ENCODE measurements at regions not wholly inside any gene's neighbourhood (a gene's known extent, or its start where the extent isn't known, plus 50 kb on each side); places are given as distances from the start of the nearest gene placed in this dataset.
"Not testable (repeated sequence)": the region's sequence is repeated elsewhere in the genome, so short reads cannot be mapped to it uniquely, and the experiment has no call there.

DNA sequence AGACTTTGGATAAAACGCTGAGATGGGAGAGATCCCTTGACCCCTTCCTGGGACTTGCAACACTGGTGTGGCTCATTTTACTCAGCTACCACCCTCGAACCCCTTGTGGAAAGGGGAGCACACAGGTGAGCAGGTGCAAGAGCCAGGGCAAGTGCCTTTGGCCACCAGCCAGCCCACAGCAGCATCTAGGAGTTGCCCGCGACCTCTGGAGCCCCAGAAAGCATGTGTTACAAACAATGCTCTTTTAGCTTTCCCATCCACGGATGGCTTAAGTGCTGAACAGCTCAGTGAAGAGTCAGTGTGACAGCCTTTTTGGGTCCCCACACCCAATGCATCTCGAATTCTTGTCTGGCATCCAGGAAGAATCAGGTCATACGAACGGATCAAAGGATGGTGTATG, 197.8 kb downstream of the MEMO1 start:
- DNase-seq (ENCODE audit: insufficient read length, low spot score) (no peak), FAIRE-seq (no peak)
- TF ChIP-seq POLR2A (IDR thresholded peaks at IDR 0.05; ENCODE audit: low read depth, low read length) (no peak), TAF1 (IDR thresholded peaks at IDR 0.05; ENCODE audit: low read depth, low read length) (no peak), POU2F2 (IDR thresholded peaks at IDR 0.05; ENCODE audit: low read depth, low read length) (no peak), SPI1 (IDR thresholded peaks at IDR 0.05; ENCODE audit: low read depth, low read length) (no peak), PAX5 (IDR thresholded peaks at IDR 0.05; ENCODE audit: insufficient read depth, low read length, severe bottlenecking) (no peak), POLR2AphosphoS5 (IDR thresholded peaks at IDR 0.05; ENCODE audit: low read depth, low read length) (no peak)

DNA sequence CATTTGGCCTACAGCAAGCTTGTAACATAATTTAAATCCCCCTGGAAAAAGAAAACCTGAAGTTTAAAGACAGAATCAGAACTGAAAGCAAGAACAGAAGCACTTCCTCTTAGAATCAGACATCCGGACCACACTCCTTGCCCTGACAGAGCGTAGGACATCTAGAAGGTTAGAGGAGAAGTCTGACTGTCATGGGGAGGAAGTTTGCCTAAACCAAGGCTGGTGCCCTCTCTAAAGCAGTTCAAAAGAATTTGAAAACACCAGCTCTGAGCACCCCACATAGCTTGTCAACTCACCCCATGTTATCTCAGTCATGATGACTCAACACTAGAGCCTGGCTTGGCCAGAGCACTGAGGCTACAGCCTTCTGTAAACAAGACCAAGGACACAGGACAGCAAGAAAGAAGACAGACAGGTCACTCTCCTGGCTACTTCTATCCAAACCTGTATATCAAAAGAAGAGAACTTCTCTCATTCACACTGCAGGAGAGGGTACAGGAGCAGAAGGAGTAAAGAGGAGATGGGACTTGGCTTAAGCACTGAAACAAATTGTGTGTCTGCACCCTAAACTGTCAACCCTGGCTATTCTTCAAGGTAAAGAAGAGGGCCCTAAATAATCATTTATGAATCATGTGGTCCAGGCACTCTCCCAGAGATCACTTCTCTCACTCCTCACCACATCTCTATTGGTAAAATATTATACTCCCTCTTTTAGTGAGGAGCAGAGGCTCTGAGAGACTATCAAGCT, 198.6 kb downstream of the MEMO1 start:
- DNase-seq (ENCODE audit: insufficient read length, low spot score) = peak; percentile 56
- peak; percentile 97 for FAIRE-seq
- no peak for TF ChIP-seq POLR2A (IDR thresholded peaks at IDR 0.05; ENCODE audit: low read depth, low read length)
- TF ChIP-seq SPI1 (IDR thresholded peaks at IDR 0.05; ENCODE audit: low read depth, low read length) = peak; percentile 96
- TF ChIP-seq POLR2AphosphoS5 (IDR thresholded peaks at IDR 0.05; ENCODE audit: low read depth, low read length) = no peak

DNA sequence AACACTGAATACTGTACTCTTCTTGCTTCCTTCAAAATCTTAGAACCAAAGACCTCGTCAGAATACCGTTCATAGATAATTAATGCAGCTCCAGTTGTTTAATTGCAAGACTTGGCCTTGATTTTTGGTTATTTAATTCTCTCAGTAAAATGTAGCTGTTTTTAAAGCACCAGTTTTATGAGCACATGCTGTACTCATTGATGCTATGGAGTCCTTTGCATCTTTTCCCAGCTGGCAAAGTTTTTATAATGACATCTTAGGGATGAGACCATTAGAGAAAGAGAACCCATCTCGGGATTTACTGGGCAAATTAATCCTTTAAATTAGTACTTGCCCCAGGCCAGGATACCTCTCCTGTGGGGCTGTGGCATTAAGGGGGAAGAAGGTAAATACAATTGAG, 199.3 kb downstream of the MEMO1 start:
- TF ChIP-seq SPI1 (IDR thresholded peaks at IDR 0.05; ENCODE audit: low read depth, low read length) (no peak), POU2F2 (IDR thresholded peaks at IDR 0.05; ENCODE audit: low read depth, low read length) (no peak), POLR2AphosphoS5 (IDR thresholded peaks at IDR 0.05; ENCODE audit: low read depth, low read length) (no peak), POLR2A (IDR thresholded peaks at IDR 0.05; ENCODE audit: low read depth, low read length) (no peak), TAF1 (IDR thresholded peaks at IDR 0.05; ENCODE audit: low read depth, low read length) (no peak)
- no peak for DNase-seq (ENCODE audit: insufficient read length, low spot score)

DNA sequence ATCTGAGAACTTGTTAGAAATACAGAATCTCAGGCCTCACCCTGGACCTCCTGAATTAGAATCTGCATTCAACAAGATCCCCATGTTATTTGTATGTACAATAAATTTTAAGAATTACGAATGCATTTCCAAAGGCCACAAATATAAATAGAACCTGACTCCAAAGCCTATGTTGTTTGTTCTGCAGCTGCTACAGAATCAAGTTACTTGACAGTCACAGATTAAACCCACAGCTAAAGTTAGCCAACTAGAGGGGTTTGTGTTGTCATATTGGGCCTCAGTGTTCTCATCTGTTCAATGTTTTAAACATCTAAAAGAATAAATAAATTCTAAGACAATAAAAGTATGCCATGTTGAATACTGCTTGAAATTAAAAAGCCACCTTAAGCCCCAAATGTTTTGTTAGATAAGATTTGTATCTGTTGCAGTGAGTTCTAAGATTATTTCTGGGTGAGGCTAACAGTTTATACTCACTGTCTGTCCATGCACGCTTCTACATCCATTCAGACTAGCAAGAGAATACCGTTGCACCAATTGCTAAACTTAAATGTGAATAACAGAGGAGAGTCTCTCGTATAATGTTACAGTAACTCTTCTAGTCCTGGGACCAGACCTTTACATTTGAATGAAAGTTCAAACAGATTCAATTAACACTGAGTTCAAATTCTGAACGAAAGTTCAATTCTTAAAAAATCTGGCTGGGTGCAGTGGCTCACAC, 200.4 kb downstream of the MEMO1 start:
- DNase-seq (ENCODE audit: insufficient read length, low spot score) (no peak), FAIRE-seq (no peak)
- no peak for TF ChIP-seq SPI1 (IDR thresholded peaks at IDR 0.05; ENCODE audit: low read depth, low read length)

More for the DNA sequence above, 199.3 kb downstream of the MEMO1 start:
- FAIRE-seq = no peak

DNA sequence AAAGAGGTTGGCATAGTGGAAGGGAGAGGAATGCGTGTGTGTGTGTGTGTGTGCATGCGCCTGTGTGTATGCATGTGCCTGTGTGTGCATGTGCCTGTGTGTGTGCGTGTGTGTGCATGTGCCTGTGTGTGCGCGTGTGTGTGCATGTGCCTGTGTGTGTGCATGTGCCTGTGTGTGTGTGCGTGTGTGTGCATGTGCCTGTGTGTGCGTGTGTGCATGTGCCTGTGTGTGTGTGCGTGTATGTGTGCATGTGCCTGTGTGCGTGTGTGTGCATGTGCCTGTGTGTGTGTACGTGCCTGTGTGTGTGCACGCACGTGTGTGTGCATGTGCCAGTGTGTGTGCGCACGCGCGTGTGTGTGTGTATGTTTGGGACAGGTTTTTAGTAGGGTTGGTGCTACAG, 205.1 kb downstream of the MEMO1 start:
- no peak for TF ChIP-seq TAF1 (IDR thresholded peaks at IDR 0.05; ENCODE audit: low read depth, low read length)
- TF ChIP-seq SPI1 (IDR thresholded peaks at IDR 0.05; ENCODE audit: low read depth, low read length) = no peak
- no peak for DNase-seq (ENCODE audit: insufficient read length, low spot score)
- no peak for FAIRE-seq

DNA sequence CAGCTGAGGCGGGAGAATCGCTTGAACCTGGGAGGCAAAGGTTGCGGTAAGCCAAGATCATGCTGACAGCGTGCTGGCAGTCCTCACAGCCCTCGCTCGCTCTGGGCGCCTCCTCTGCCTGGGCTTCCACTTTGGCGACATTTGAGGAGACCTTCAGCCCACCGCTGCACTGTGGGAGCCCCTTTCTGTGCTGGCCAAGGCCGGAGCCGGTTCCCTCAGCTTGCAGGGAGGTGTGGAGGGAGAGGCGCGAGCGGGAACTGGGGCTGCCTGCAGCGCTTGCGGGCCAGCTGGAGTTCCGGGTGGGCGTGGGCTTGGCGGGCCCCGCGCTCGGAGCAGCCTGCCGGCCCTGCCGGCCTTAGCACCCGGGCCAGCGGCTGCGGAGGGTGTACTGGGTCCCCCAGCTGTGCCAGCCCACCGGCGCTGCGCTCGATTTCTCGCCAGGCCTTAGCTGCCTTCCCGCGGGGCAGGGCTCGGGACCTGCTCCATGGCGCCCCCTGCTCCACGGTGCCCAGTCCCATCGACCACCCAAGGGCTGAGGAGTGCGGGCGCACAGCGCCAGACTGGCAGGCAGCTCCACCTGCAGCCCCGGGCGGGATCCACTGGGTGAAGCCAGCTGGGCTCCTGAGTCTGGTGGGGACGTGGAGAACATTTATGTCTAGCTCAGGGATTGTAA, 207.2 kb downstream of the MEMO1 start:
- DNase-seq (ENCODE audit: insufficient read length, low spot score); FAIRE-seq: not testable (repeated sequence)

DNA sequence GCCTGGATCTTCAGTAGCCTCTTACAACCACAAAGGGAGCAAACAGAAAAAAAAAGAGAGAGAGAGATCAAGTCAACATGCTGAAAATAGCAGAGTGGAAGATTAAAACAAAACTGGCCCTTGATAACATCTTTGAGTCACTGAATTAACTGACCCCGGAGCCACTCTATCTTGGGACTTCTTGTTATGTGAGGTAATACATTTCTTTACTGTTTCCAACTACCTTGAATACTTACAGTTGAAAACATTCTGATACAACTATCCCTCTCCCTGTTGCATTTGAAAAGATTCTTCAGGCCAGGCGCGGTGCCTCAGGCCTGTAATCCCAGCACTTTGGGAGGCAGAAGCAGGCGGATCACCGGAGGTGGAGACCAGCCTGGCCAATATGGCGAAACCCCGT, 208.1 kb downstream of the MEMO1 start:
- FAIRE-seq (no peak), DNase-seq (ENCODE audit: insufficient read length, low spot score) (no peak)
- TF ChIP-seq POU2F2 (IDR thresholded peaks at IDR 0.05; ENCODE audit: low read depth, low read length) (no peak), PAX5 (IDR thresholded peaks at IDR 0.05; ENCODE audit: insufficient read depth, low read length, severe bottlenecking) (no peak), POLR2AphosphoS5 (IDR thresholded peaks at IDR 0.05; ENCODE audit: low read depth, low read length) (no peak), SPI1 (IDR thresholded peaks at IDR 0.05; ENCODE audit: low read depth, low read length) (no peak), TAF1 (IDR thresholded peaks at IDR 0.05; ENCODE audit: low read depth, low read length) (no peak), POLR2A (IDR thresholded peaks at IDR 0.05; ENCODE audit: low read depth, low read length) (no peak)

DNA sequence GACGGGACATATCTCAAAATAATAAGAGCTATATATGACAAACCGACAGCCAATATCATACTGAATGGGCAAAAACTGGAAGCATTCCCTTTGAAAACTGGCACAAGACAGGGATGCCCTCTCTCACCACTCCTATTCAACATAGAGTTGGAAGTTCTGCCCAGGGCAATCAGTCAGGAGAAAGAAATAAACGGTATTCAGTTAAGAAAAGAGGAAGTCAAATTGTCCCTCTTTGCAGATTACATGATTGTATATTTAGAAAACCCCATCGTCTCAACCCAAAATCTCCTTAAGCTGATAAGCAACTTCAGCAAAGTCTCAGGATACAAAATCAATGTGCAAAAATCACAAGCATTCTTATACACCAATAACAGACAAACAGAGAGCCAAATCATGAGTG, 211.5 kb downstream of the MEMO1 start:
- not testable (repeated sequence) for DNase-seq (ENCODE audit: insufficient read length, low spot score); FAIRE-seq

DNA sequence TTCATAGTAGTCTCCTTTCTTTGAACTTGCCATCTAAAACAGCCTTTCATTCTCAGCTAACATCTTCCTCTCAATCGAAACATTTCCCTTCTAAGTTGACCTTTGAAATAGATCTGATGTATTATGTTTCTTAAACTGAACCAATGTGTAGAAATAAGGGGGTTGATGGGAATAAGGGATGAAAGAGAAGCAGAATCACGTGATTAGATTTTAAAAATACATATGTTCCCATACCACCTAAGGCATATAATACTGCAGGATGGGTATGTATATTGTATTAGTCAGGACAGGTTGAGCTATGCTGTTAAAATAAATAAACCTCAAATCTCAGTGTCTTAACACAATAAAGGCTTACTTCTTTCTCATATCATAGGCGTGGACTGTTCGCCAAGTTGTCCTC, 207.5 kb upstream of the SRD5A2 start:
- FAIRE-seq = no peak
- TF ChIP-seq SPI1 (IDR thresholded peaks at IDR 0.05; ENCODE audit: low read depth, low read length) (no peak), POU2F2 (IDR thresholded peaks at IDR 0.05; ENCODE audit: low read depth, low read length) (no peak), POLR2AphosphoS5 (IDR thresholded peaks at IDR 0.05; ENCODE audit: low read depth, low read length) (no peak), PAX5 (IDR thresholded peaks at IDR 0.05; ENCODE audit: insufficient read depth, low read length, severe bottlenecking) (no peak), TAF1 (IDR thresholded peaks at IDR 0.05; ENCODE audit: low read depth, low read length) (no peak), POLR2A (IDR thresholded peaks at IDR 0.05; ENCODE audit: low read depth, low read length) (no peak)
- DNase-seq (ENCODE audit: insufficient read length, low spot score) = no peak

DNA sequence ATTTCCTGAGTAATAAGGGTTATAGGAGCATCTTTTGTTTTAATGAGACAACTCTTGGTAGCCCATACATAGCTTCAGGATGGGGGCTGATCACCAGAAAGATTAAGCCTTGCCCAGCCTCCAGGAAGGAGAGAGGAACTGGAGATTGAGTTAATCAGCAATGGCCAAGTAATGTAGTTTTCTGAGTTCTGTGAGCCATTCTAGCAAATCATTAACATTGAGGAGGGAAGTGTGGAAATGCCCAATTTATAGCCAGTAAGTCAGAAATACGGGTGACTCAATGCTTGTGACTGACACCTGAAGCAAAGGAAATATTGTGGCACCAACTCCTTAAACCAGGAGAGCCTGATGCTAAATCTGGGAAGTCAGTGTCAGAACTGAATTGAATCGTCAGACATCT, 205.1 kb upstream of the SRD5A2 start:
- DNase-seq (ENCODE audit: insufficient read length, low spot score) (no peak), FAIRE-seq (no peak)
- no peak for TF ChIP-seq PAX5 (IDR thresholded peaks at IDR 0.05; ENCODE audit: insufficient read depth, low read length, severe bottlenecking)
- no peak for TF ChIP-seq POLR2AphosphoS5 (IDR thresholded peaks at IDR 0.05; ENCODE audit: low read depth, low read length)
- no peak for TF ChIP-seq SPI1 (IDR thresholded peaks at IDR 0.05; ENCODE audit: low read depth, low read length)
- no peak for TF ChIP-seq POLR2A (IDR thresholded peaks at IDR 0.05; ENCODE audit: low read depth, low read length)
- no peak for TF ChIP-seq TAF1 (IDR thresholded peaks at IDR 0.05; ENCODE audit: low read depth, low read length)
- no peak for TF ChIP-seq POU2F2 (IDR thresholded peaks at IDR 0.05; ENCODE audit: low read depth, low read length)

All from GM12891 (cell line).